A172 (cell line): ENCODE measurements at regions not wholly inside any gene's neighbourhood (a gene's known extent, or its start where the extent isn't known, plus 50 kb on each side); places are given as distances from the start of the nearest gene placed in this dataset.
"Not testable (repeated sequence)": the region's sequence is repeated elsewhere in the genome, so short reads cannot be mapped to it uniquely, and the experiment has no call there.

Experiments
- DNase-seq: peaks from one replicate; pipeline ENCODE4 v3.0.0-alpha.2; 2015; ENCODE audit warnings: low spot score

DNA sequence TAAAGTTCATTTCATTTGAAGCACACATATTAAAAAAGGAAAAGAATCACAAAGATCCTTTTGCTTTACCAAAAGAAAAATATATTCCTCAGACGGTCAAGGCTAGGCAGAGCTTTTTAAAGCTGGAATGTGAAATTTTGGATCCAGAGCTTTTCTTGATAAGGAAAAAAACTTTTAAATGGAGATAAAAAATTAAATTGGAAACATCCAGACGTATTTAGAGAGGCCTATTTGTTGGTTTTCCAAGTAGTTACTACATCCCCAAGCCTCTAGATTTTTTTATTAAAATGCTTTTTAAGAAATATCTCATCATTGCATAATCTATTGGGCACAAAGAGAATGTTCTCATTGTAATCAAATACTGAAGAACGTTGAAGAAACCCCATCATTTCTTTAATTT is 385.7 kb upstream of the CITED2 start:
- DNase-seq: no peak

- DNase-seq: no peak
Observed at GRCh38 chr6:139759086-139759485, 384.6 kb upstream of the CITED2 start.

DNA sequence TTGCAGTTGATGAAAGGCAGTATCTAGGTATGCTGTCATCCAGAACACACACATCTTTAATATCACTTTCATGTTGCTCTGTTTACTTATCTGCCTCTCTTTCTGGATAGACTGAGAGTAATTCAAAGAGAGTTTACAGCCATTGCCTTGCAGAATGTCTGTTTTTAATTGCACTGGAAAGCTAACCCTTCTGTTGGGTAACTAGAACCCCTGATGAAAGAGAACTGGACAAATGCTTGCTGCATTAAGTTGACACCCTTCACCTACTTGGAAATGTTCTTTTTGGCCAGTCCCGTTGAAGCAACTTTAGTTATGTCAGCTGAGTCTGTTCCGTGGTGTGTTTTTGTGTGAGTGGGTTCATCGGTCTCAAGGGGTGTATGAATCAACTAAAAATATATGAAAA is 383.8 kb upstream of the CITED2 start:
- no peak for DNase-seq

DNA sequence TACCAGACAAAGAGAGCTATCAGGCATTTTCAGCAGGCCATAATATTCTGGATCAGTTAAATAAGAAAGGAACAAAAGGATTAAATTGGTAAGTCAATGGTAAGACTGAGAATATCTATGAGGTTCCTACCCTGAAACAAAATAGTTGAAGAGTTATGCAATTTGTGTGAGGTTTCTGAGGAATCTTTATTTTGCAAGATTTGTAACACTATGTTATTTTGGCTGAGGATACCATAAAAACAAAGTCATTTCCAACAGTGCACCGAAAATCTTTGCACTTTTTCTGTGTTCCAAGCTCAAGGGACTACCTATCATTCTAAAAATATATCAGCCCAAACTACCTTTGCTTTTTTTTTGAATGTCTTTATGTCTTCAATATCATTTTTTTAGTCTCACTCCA is 383.3 kb upstream of the CITED2 start:
- DNase-seq: no peak

DNA sequence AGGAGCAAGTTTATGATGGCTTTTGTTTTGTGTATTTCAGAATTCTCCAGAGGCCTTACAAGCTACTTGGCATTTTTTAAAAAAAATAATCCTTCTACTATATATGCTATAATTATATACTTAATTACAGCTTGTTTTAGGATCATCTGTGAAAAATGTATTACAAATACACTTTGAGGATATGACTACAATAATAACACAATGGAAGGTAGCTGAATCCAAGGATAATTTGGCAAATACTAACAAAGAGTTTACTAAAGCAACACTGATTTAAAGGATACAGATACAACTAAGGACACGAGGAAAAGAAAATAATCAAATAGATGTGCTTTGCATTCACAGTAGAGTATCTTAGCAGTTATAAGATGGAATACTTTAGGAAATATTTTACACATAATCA is 381.9 kb upstream of the CITED2 start:
- no peak for DNase-seq

- DNase-seq: no peak
Observed at GRCh38 chr6:139754898-139755775, 380.7 kb upstream of the CITED2 start.

DNA sequence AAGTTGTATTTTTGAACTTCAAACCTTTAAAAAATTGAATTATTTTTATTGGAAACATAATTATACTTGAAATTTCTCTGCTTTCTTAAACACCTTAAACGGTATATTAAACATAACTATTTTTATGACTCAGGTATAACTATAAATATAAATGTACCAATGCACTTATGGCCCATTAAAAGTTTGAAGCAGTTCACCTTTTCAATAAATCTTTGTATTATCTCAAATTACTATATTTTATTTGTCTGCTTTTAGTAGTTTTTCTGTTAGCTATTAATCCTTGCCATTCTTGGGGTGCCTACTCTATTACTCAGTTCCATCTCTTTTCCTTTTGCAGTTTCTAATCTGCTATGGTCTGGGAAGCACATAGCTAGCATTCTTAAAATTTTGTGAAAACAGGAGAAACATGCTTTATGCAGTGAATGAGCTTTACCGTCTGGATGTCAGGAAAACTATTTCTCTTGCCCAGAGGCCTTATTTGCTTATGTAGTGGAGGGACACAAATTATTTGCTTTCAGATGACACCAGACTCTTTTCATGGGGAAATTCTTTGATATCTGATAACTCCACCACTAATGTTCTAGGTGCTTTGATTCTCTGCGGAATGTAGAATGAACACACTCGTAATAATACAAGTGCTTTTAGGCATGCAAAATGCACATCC is 378.9 kb upstream of the CITED2 start:
- peak; percentile 71 for DNase-seq

GRCh38 chr6:139752086-139752485 is 377.6 kb upstream of the CITED2 start:
- DNase-seq: no peak

- DNase-seq: no peak
Observed at GRCh38 chr6:139751179-139751578, 376.7 kb upstream of the CITED2 start.

DNA sequence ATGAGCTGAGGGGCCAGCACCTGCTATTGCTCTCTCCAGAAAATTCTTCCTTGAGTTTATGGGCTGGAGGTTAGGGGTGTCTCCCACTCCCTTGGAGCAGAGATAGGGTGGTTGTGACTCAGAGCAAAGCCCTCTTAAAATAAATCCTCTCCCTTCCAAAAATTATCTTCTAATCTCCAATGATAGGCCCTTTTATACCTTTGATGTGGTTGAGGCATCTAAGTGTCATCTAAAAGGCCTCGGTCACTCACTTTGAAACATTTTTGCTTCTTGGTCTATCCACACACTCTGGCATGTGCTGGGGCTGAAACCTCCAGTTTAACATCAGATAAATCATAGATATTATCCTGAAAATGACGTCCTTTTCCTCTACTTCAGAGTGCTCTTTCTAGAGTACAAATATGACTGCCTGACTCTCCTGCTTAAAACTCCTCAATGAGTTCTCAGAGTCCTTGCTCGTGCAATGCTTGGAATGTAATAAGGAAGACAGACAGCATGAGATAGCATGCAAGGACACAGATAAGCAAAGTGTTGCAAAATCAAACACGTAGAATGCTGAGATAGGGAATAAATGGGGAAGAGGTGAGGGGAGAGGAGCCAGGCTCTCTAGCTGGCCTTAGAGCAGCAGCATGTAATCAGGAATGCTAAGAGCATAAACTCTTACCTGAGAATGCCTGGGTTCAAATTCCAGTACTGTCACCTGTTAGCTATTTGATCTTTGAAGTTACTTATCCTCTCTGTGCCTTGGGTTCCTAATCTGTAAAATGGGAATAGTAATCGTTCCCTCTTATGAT is 374.1 kb upstream of the CITED2 start:
- peak; percentile 31 for DNase-seq

GRCh38 chr6:139747154-139747553 is 372.7 kb upstream of the CITED2 start:
- DNase-seq: no peak

- DNase-seq: no peak
Observed at GRCh38 chr6:139744891-139745290, 370.4 kb upstream of the CITED2 start.

- DNase-seq: peak; percentile 88
Observed at GRCh38 chr6:139743664-139744437, 369.4 kb upstream of the CITED2 start.

GRCh38 chr6:139742671-139743070 is 368.2 kb upstream of the CITED2 start:
- DNase-seq: no peak

- no peak for DNase-seq
Observed at GRCh38 chr6:139738801-139739455, 364.5 kb upstream of the CITED2 start.

- DNase-seq: no peak
Observed at GRCh38 chr6:139736325-139736906, 362.0 kb upstream of the CITED2 start.

GRCh38 chr6:139732451-139732850 is 358.0 kb upstream of the CITED2 start:
- peak; percentile 33 for DNase-seq

GRCh38 chr6:139730340-139730974 is 356.0 kb upstream of the CITED2 start:
- DNase-seq: no peak

GRCh38 chr6:139728876-139729427 is 354.5 kb upstream of the CITED2 start:
- DNase-seq: no peak

- not testable (repeated sequence) for DNase-seq
Observed at GRCh38 chr6:139726272-139726671, 351.8 kb upstream of the CITED2 start.
